Lower leg skin (tissue), 4 donors: ENCODE measurements at regions not wholly inside any gene's neighbourhood (a gene's known extent, or its start where the extent isn't known, plus 50 kb on each side); places are given as distances from the start of the nearest gene placed in this dataset.
A peak's percentile ranks its signal among the peaks of the same experiment; 100 is the strongest.
"Not testable (repeated sequence)": the region's sequence is repeated elsewhere in the genome, so short reads cannot be mapped to it uniquely, and the experiment has no call there.

Experiments
- DNase-seq, 2 donors: peaks; one replicate each; pipeline ENCODE4 v3.0.0-alpha.2; 2019; ENCODE audit warnings: low spot score in 2 of 2
- H3K4me3 ChIP-seq: fragments of 200-600 bp; sonication (generic); 2 replicates; pipeline ENCODE4 v1.5.1; 2017; ENCODE audit warnings: mild to moderate bottlenecking, low read depth; ENCODE audit not compliant: poor library complexity, severe bottlenecking
- POLR2A ChIP-seq, 2 donors: fragments of 450-650 bp; IDR thresholded peaks; one replicate each; pipeline ENCODE4 v1.6.1; 2016 to 2017; ENCODE audit warnings: antibody characterized with exemption in 2 of 2, mild to moderate bottlenecking in 1 of 2, moderate library complexity in 1 of 2
- WGBS, 2 donors: methylation state at CpG; one replicate each; pipeline ENCODE4 v1.1.5; 2018; 5-methylcytosine and 5-hydroxymethylcytosine counted together
- intact Hi-C: fragments of 100-400 bp; cut with DNase I; formaldehyde crosslinking; loops from one replicate; pipeline ENCODE4 v1.15.0; 2023; ENCODE audit warnings: low total_unique reads
- TF ChIP-seq, protein P1 (sequence below), 3 donors: fragments of 450-650 bp; IDR thresholded peaks; one replicate each; pipeline ENCODE4 v1.5.1; 2016; ENCODE audit warnings: antibody characterized with exemption in 3 of 3, mild to moderate bottlenecking in 3 of 3, moderate library complexity in 2 of 3

GRCh38 chr6:3530515-3530914 lies 73.7 kb upstream of the SLC22A23 start:
- no peak overlapping the region for H3K4me3 ChIP-seq
- peak in 1 of 2 donors; percentile 1 for DNase-seq
- 89 to 90% methylated on average over 10 of the region's 10 CpGs for WGBS, 2 donors
- intact Hi-C loops = loop anchor here (10.0 kb wide), 1 partner anchor 124 kb away; no protein-coding TSS in a partner anchor
- no peak for TF ChIP-seq POLR2A (IDR thresholded peaks at IDR 0.05)
- TF ChIP-seq, protein P1, sequence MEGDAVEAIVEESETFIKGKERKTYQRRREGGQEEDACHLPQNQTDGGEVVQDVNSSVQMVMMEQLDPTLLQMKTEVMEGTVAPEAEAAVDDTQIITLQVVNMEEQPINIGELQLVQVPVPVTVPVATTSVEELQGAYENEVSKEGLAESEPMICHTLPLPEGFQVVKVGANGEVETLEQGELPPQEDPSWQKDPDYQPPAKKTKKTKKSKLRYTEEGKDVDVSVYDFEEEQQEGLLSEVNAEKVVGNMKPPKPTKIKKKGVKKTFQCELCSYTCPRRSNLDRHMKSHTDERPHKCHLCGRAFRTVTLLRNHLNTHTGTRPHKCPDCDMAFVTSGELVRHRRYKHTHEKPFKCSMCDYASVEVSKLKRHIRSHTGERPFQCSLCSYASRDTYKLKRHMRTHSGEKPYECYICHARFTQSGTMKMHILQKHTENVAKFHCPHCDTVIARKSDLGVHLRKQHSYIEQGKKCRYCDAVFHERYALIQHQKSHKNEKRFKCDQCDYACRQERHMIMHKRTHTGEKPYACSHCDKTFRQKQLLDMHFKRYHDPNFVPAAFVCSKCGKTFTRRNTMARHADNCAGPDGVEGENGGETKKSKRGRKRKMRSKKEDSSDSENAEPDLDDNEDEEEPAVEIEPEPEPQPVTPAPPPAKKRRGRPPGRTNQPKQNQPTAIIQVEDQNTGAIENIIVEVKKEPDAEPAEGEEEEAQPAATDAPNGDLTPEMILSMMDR (IDR thresholded peaks at IDR 0.05) = no peak

DNA sequence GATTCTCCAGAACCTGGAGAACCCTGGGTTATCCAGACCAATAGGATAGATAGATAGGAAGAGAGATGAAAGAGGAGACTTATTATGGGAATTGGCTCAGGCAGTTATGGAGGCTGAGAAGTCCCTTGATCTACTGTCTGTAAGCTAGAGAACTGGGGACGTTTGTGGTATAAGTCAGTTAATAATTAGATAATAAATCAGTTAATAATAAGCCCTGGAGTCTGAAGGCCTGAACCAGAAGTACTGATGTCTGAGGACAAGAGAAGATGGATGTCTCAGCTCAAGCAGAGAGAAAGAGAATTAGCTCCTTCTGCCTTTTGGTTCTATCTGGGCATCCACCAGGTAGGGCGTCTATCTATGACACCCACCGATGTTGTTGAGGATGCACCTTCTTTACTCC lies 72.9 kb upstream of the SLC22A23 start:
- H3K4me3 ChIP-seq = no peak overlapping the region
- intact Hi-C loops = loop anchor here (10.0 kb wide), 1 partner anchor 125 kb away; no protein-coding TSS in a partner anchor
- DNase-seq = no peak
- WGBS, 2 donors = 81 to 92% methylated on average over 3 of the region's 3 CpGs
- TF ChIP-seq, protein P1 (IDR thresholded peaks at IDR 0.05) = no peak
- TF ChIP-seq POLR2A (IDR thresholded peaks at IDR 0.05) = no peak

DNA sequence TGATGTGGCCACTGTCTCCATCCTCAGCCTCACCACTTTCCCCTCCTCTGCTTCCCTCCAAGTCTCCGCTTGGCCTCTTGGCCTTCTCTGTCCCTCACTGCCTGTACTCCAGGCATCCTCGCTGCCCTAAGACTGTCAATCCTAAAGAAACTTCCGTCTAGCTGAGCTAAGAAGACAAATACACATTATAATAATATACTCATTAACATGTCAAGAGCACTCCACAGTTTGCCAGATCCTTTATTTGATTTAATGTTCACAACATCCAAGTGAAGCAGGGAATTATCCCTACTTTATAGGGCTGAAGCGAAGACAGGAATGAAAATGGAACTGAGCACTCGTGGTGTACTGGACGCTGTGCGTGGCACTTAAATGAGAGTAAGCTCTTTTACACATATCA lies 72.4 kb upstream of the SLC22A23 start:
- no peak overlapping the region for H3K4me3 ChIP-seq
- no peak for TF ChIP-seq POLR2A (IDR thresholded peaks at IDR 0.05)
- TF ChIP-seq, protein P1 (IDR thresholded peaks at IDR 0.05) = no peak
- DNase-seq = no peak
- 89 to 90% methylated on average over 7 of the region's 7 CpGs for WGBS, 2 donors
- intact Hi-C loops = no loop called here

DNA sequence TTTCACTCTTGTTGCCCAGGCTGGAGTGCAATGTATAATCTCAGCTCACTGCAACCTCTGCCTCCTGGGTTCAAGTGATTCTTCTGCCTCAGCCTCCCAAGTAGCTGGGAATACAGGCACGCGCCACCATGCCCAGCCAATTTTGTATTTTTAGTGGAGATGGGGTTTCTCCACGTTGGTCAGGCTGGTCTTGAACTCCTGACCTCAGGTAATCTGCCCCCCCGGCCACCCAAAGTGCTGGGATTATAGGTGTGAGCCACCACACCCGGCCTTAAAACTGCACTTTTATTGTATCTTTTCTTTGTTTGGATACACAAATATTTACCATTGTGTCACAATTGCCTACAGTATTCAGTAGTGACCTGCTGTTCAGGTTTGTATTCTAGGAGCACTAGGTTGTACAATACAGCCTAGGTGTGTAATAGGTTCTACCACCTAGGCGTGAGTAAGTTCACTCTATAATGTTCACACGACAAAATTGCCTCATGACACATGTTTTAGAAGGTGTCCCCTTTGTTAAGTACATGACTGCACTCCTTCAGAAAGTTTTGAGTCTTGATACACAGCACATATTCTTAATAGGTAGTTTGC lies 71.3 kb upstream of the SLC22A23 start:
- not testable (repeated sequence) for DNase-seq

GRCh38 chr6:3527651-3527977 lies 70.8 kb upstream of the SLC22A23 start:
- TF ChIP-seq, protein P1 (IDR thresholded peaks at IDR 0.05) = no peak
- no peak for TF ChIP-seq POLR2A (IDR thresholded peaks at IDR 0.05)
- WGBS, 2 donors = 45 to 46% methylated on average over 4 of the region's 4 CpGs
- DNase-seq = no peak
- no peak overlapping the region for H3K4me3 ChIP-seq
- intact Hi-C loops = no loop called here

More for the DNA sequence above, 71.3 kb upstream of the SLC22A23 start:
- intact Hi-C loops, H3K4me3 ChIP-seq: not testable (repeated sequence)
- WGBS, 2 donors = 89 to 90% methylated on average over 7 of the region's 7 CpGs

GRCh38 chr6:3526962-3527650 lies 70.3 kb upstream of the SLC22A23 start:
- no peak overlapping the region for H3K4me3 ChIP-seq
- WGBS, 2 donors = 38 to 41% methylated on average over 12 of the region's 12 CpGs
- intact Hi-C loops = no loop called here
- DNase-seq = no peak
- TF ChIP-seq POLR2A (IDR thresholded peaks at IDR 0.05) = no peak
- TF ChIP-seq, protein P1 (IDR thresholded peaks at IDR 0.05) = no peak
